ENCODE measurements at regions not wholly inside any gene's neighbourhood (a gene's known extent, or its start where the extent isn't known, plus 50 kb on each side); places are given as distances from the start of the nearest gene placed in this dataset.

- TF ChIP-seq POLR2A (IDR thresholded peaks at IDR 0.05; ENCODE audit: low read depth, low read length) (no peak), POLR2AphosphoS5 (IDR thresholded peaks at IDR 0.05; ENCODE audit: low read depth, low read length) (no peak), TAF1 (IDR thresholded peaks at IDR 0.05; ENCODE audit: borderline replicate concordance, low read depth, low read length) (no peak)
Observed at GRCh38 chr2:117019357-117019756, 795.1 kb upstream of the DDX18 start.
